Panc1 (cell line): ENCODE measurements at regions not wholly inside any gene's neighbourhood (a gene's known extent, or its start where the extent isn't known, plus 50 kb on each side); places are given as distances from the start of the nearest gene placed in this dataset.

ENCODE experiments used
- ATAC-seq: fragments of 200-7000 bp; cut with Tn5 transposase; 2 replicates; pipeline ENCODE4 v1.9.1; 2020; ENCODE audit warnings: mild to moderate bottlenecking, moderate library complexity
- BruUV-seq: library from RNA; stranded (reverse); fragments of 400-500 nt; replicated peaks from 2 replicates; lab custom pipeline; 2021; lab: Mats Ljungman, UMichigan
- CTCF ChIA-PET: fragments of 300-600 bp; sonication (Branson Sonifier 250); formaldehyde crosslinking; loops from one replicate; lab custom pipeline; 2022; ENCODE audit warnings: antibody characterized with exemption; lab: Charles Lee
- POLR2A ChIA-PET: fragments of 300-600 bp; sonication (Branson Sonifier 250); formaldehyde crosslinking; loops from one replicate; lab custom pipeline; 2022; ENCODE audit warnings: antibody characterized with exemption; lab: Charles Lee
- DNase-seq: peaks from one replicate; pipeline ENCODE4 v3.0.0-alpha.2; 2010; ENCODE audit warnings: low read depth, low spot score
- H3K27ac ChIP-seq: 2 replicates; pipeline ENCODE4 v1.5.1; 2011; ENCODE audit warnings: mild to moderate bottlenecking, low read length, inconsistent platforms
- H3K27me3 ChIP-seq: fragments of 200-500 bp; sonication (Bioruptor generic); 2 replicates; pipeline ENCODE4 v1.6.0; 2014; ENCODE audit warnings: low read length, inconsistent platforms; ENCODE audit not compliant: control insufficient read depth, insufficient read depth
- H3K36me3 ChIP-seq: fragments of 200-500 bp; sonication (Bioruptor generic); 2 replicates; pipeline ENCODE4 v1.5.1; 2014; ENCODE audit warnings: inconsistent platforms, mild to moderate bottlenecking, low read length, moderate library complexity; ENCODE audit not compliant: control insufficient read depth, insufficient read depth
- H3K4me1 ChIP-seq: 2 replicates; pipeline ENCODE4 v1.5.1; 2011; ENCODE audit warnings: inconsistent platforms, mild to moderate bottlenecking, low read length, moderate library complexity; ENCODE audit not compliant: control insufficient read depth, insufficient read depth
- H3K4me3 ChIP-seq, 2 experiments: 2 replicates each; pipeline ENCODE4 v1.5.1; 2011 to 2012; ENCODE audit warnings: low read depth in 2 of 2, low read length in 2 of 2, mild to moderate bottlenecking in 2 of 2, inconsistent platforms in 1 of 2, moderate library complexity in 1 of 2
- H3K9me3 ChIP-seq: fragments of 200-500 bp; sonication (Bioruptor generic); 2 replicates; pipeline ENCODE4 v1.5.1; 2014; ENCODE audit warnings: low read depth, mild to moderate bottlenecking, inconsistent platforms, low read length, moderate library complexity; ENCODE audit not compliant: control insufficient read depth, insufficient read depth
- POLR2AphosphoS5 ChIP-seq: IDR thresholded peaks from 2 replicates; pipeline ENCODE4 v1.6.1; 2012; ENCODE audit warnings: mild to moderate bottlenecking, low read depth, low read length, moderate library complexity
- SIN3A ChIP-seq: IDR thresholded peaks from 2 replicates; pipeline ENCODE4 v1.6.1; 2012; ENCODE audit warnings: low read depth, mild to moderate bottlenecking, low read length, moderate library complexity, borderline replicate concordance; ENCODE audit not compliant: insufficient read depth
- TCF7L2 ChIP-seq: IDR thresholded peaks from 2 replicates; pipeline ENCODE4 v1.6.1; 2011; ENCODE audit warnings: mild to moderate bottlenecking, low read depth, low read length, inconsistent platforms
- in situ Hi-C: cut with HindIII; loops from 2 replicates; pipeline ENCODE4 v1.10.0; 2016; ENCODE audit warnings: low sequenced_read_pairs, low pct_unique_long_range_greater_than_20kb
- intact Hi-C: fragments of 100-400 bp; cut with micrococcal nuclease; formaldehyde crosslinking; loops from one replicate; pipeline ENCODE4 v1.10.0; 2022; ENCODE audit not compliant: unreplicated experiment
- TF ChIP-seq, protein P1 (sequence below), 2 experiments: IDR thresholded peaks; 2 replicates each; pipeline ENCODE4 v1.6.1; 2011 to 2012; ENCODE audit warnings: low read depth in 2 of 2, control low read depth in 1 of 2, low read length in 1 of 2, mild to moderate bottlenecking in 1 of 2, moderate library complexity in 1 of 2; ENCODE audit not compliant: insufficient read depth in 1 of 2
- TF ChIP-seq, protein P2 (sequence below): fragments of 450-650 bp; IDR thresholded peaks from 2 replicates; pipeline ENCODE4 v1.5.1; 2017; ENCODE audit warnings: mild to moderate bottlenecking

DNA sequence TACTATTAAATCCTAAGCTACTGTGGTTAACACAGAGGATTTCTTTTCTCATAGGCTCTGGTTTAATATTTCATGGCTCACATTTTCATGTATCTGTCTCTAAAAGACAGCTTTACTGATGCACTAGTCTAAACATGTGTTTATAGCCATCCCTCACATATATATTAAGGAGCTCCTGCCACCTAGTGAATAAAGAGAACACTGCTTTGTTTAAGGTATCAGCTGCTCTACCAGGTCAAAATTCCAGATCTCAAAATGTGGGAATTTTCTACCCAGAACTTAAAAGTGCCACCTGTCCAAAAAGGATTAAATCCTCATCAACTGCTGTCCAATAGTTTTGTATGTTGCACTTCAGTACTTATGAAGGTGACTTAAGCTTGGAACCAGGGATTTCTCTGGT lies 188.5 kb upstream of the TEX13C start:
- intact Hi-C loops (loop anchor here (1.0 kb wide), 1 partner anchor 724 kb away; no protein-coding TSS in a partner anchor), in situ Hi-C loops (no loop called here)
- H3K27ac ChIP-seq, result no peak overlapping the region
- no peaks in the 10 kb centered on the region for H3K9me3 ChIP-seq
- CTCF ChIA-PET, result interaction anchor here (0.6 kb wide), 1 partner anchor 529 kb away, joined by 4 read pairs; no protein-coding TSS in a partner anchor
- H3K4me3 ChIP-seq, result no peak overlapping the region
- no peak for TF ChIP-seq SIN3A
- TF ChIP-seq, protein P1, sequence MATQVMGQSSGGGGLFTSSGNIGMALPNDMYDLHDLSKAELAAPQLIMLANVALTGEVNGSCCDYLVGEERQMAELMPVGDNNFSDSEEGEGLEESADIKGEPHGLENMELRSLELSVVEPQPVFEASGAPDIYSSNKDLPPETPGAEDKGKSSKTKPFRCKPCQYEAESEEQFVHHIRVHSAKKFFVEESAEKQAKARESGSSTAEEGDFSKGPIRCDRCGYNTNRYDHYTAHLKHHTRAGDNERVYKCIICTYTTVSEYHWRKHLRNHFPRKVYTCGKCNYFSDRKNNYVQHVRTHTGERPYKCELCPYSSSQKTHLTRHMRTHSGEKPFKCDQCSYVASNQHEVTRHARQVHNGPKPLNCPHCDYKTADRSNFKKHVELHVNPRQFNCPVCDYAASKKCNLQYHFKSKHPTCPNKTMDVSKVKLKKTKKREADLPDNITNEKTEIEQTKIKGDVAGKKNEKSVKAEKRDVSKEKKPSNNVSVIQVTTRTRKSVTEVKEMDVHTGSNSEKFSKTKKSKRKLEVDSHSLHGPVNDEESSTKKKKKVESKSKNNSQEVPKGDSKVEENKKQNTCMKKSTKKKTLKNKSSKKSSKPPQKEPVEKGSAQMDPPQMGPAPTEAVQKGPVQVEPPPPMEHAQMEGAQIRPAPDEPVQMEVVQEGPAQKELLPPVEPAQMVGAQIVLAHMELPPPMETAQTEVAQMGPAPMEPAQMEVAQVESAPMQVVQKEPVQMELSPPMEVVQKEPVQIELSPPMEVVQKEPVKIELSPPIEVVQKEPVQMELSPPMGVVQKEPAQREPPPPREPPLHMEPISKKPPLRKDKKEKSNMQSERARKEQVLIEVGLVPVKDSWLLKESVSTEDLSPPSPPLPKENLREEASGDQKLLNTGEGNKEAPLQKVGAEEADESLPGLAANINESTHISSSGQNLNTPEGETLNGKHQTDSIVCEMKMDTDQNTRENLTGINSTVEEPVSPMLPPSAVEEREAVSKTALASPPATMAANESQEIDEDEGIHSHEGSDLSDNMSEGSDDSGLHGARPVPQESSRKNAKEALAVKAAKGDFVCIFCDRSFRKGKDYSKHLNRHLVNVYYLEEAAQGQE (IDR thresholded peaks at IDR 0.05; ENCODE audit: insufficient read depth in 1 of 2, low read depth in 2 of 2, low read length in 1 of 2), result no peak
- no peak for TF ChIP-seq POLR2AphosphoS5
- TF ChIP-seq, protein P2, sequence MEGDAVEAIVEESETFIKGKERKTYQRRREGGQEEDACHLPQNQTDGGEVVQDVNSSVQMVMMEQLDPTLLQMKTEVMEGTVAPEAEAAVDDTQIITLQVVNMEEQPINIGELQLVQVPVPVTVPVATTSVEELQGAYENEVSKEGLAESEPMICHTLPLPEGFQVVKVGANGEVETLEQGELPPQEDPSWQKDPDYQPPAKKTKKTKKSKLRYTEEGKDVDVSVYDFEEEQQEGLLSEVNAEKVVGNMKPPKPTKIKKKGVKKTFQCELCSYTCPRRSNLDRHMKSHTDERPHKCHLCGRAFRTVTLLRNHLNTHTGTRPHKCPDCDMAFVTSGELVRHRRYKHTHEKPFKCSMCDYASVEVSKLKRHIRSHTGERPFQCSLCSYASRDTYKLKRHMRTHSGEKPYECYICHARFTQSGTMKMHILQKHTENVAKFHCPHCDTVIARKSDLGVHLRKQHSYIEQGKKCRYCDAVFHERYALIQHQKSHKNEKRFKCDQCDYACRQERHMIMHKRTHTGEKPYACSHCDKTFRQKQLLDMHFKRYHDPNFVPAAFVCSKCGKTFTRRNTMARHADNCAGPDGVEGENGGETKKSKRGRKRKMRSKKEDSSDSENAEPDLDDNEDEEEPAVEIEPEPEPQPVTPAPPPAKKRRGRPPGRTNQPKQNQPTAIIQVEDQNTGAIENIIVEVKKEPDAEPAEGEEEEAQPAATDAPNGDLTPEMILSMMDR, result peak; percentile 43; the same call in 1 of the 2 replicates
- TF ChIP-seq TCF7L2, result no peak
- no peaks in the 10 kb centered on the region for H3K27me3 ChIP-seq
- DNase-seq (no peak), ATAC-seq (0 out of 2 replicates have a peak, but pooled peaks have one; percentile 60)
- POLR2A ChIA-PET, result no interaction called here
- H3K4me1 ChIP-seq, result no peaks in the 10 kb centered on the region
- BruUV-seq, result no TSS peak
- H3K36me3 ChIP-seq, result no peaks in the 10 kb centered on the region

DNA sequence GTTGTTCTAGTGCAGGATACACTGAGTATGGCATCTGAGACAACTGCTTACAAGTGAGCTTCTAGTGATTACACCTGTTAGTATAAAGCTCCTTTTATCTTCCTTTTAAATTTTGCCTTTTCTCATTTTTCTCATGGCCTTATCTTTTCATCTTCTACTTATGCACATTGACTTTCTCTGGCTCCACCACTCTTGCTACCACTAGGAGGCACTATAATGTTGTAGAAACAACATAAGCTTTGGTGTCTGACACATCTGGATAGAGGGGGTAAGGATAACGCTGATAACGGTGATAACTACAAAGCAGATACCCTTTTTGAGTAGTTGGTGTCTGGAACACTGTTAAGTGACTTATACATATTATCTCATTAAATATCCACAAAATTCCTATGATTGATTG lies 187.4 kb upstream of the TEX13C start:
- no peaks in the 10 kb centered on the region for H3K36me3 ChIP-seq
- no peak for ATAC-seq
- no peak for TF ChIP-seq TCF7L2
- TF ChIP-seq, protein P2, result peak; percentile 41; the same call in 1 of the 2 replicates
- ChIA-PET POLR2A (no interaction called here), CTCF (interaction anchor here (0.5 kb wide), 1 partner anchor 266 kb away, joined by 6 read pairs; no protein-coding TSS in a partner anchor)
- in situ Hi-C loops, result no loop called here
- H3K4me3 ChIP-seq, result no peak overlapping the region
- H3K27ac ChIP-seq, result no peak overlapping the region
- H3K4me1 ChIP-seq, result no peaks in the 10 kb centered on the region
- H3K9me3 ChIP-seq, result no peaks in the 10 kb centered on the region
- no TSS peak for BruUV-seq
- DNase-seq, result no peak
- no peaks in the 10 kb centered on the region for H3K27me3 ChIP-seq
- intact Hi-C loops, result no loop called here
